OCI-LY7 (cell line): ENCODE measurements at regions not wholly inside any gene's neighbourhood (a gene's known extent, or its start where the extent isn't known, plus 50 kb on each side); places are given as distances from the start of the nearest gene placed in this dataset.

Experiments
- CTCF ChIP-seq: fragments of 200-600 bp; sonication (generic); conservative IDR thresholded peaks from 2 replicates; pipeline ENCODE4 v1.5.1; 2014; ENCODE audit warnings: mild to moderate bottlenecking, antibody characterized with exemption, low read length, moderate library complexity, mixed read lengths
- EZH2phosphoT487 ChIP-seq: fragments of 200-600 bp; sonication (generic); IDR thresholded peaks from 2 replicates; pipeline ENCODE4 v1.6.1; 2018; ENCODE audit warnings: low read depth, borderline replicate concordance, mild to moderate bottlenecking, mixed run types, antibody characterized with exemption, low read length, moderate library complexity, mixed read lengths

DNA sequence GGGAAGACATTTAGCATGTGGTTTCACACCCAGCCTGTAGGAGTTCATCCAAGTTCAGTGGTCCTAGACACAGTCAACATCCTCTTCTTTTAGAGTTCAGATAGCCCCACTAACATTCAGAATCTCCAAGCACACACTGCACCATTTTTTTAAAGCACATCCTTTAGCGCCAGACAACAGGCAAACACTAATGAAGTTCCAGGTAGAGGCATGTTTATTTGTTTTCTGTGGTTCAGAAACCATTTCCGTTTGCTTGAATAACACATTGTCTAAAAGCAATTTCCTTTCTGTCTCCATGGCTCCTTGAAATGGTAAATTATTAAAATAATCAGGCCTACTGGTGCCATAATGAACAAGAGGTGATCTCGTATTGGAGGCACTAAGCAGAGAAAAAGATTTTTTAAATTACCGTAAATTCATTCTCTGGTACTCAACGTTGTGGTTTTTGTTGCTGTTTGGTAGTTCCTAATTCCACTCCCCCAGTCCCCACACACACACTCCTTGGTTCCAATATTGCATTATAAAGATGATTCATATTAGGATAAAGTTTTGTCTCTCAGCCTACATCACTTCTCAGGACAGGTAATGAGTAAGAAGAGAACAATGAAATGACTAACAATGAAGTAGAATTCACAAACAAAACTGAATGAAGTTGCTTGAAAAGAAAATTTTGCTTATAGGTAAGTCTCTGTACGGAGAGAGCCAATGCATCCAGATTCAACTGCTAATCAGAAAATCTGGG, 153.1 kb downstream of the PCSK1 start:
- no peak for TF ChIP-seq CTCF
- TF ChIP-seq EZH2phosphoT487: no peak
